Subcutaneous abdominal adipose tissue (tissue), 5 donors: ENCODE measurements at regions not wholly inside any gene's neighbourhood (a gene's known extent, or its start where the extent isn't known, plus 50 kb on each side); places are given as distances from the start of the nearest gene placed in this dataset.

Source experiments
- H3K27ac ChIP-seq: one replicate; pipeline ENCODE4 v1.7.0; 2013; ENCODE audit warnings: low read depth, mild to moderate bottlenecking, inconsistent platforms, low read length, moderate library complexity
- H3K27me3 ChIP-seq, 5 donors: one replicate each; pipeline ENCODE4 v1.7.0; 2013; ENCODE audit warnings: low read length in 5 of 5, inconsistent platforms in 1 of 5; ENCODE audit not compliant: control insufficient read depth in 5 of 5, insufficient read depth in 4 of 5
- H3K36me3 ChIP-seq, 5 donors: one replicate each; pipeline ENCODE4 v1.7.0; 2013; ENCODE audit warnings: low read length in 5 of 5; ENCODE audit not compliant: control insufficient read depth in 5 of 5, insufficient read depth in 5 of 5
- H3K4me1 ChIP-seq, 5 donors: one replicate each; pipeline ENCODE4 v1.7.0; 2013; ENCODE audit warnings: low read length in 5 of 5, mild to moderate bottlenecking in 3 of 5, moderate library complexity in 1 of 5; ENCODE audit not compliant: control insufficient read depth in 5 of 5, insufficient read depth in 5 of 5
- H3K4me3 ChIP-seq, 5 donors: one replicate each; pipeline ENCODE4 v1.7.0; 2013; ENCODE audit warnings: low read length in 5 of 5, low read depth in 1 of 5
- H3K9ac ChIP-seq, 5 donors: one replicate each; pipeline ENCODE4 v1.7.0; 2013; ENCODE audit warnings: low read length in 5 of 5, mild to moderate bottlenecking in 4 of 5, moderate library complexity in 3 of 5
- H3K9me3 ChIP-seq, 5 donors: one replicate each; pipeline ENCODE4 v1.7.0; 2013; ENCODE audit warnings: low read length in 5 of 5; ENCODE audit not compliant: control insufficient read depth in 5 of 5
- donor health status: healthy.
- donor health status: healthy.
- donor health status: healthy.
- donor health status: healthy.
- donor health status: healthy.

DNA sequence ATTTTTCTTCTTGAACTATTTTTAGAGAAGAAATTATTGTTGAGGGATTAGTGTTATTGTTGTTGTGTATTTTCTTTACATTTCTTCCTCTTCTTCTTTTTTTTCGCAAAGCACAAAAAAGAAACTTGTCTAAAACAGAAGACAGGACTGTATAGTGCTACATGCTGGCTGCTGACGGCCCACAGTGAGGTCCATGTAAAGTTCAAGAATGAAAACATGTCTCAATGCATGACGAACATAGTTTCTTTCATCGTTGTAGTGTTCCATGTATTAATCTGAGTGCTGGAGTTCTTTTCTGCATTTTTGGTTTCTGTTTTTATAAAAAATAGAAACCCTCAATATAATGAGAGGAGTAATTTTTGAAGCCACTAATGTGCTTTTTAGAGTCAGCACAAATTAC, 462.9 kb upstream of the MARCKS start:
- Histone ChIP-seq H3K9ac (no peak overlapping the region), H3K36me3 (no peaks in the 10 kb centered on the region), H3K27me3 (no peaks in the 10 kb centered on the region), H3K27ac (no peak overlapping the region), H3K4me3 (no peak overlapping the region), H3K9me3 (no peaks in the 10 kb centered on the region), H3K4me1 (peaks cover 0 to 8% (median 5%) of the 10 kb centered on the region in 5 donors)

DNA sequence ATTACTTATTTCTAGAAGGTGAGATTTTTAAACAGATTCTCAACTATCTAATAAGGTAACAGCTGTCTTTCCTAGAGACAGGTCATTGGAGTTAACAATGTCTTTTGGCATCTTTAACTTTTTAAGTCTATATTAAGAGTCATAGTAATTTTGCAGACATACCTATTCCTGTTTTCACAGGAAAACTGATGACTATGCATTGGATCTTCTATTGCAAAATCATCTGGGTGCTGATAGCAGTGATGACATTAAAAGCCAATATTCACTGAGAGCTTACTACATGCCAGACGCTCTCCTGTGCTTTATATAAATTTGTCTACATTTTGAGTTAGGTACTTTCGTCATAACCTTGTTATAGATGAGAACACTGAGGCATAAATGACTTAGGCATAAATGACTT, 462.4 kb upstream of the MARCKS start:
- Histone ChIP-seq H3K4me3 (no peak overlapping the region), H3K36me3 (no peaks in the 10 kb centered on the region), H3K9ac (no peak overlapping the region), H3K9me3 (no peaks in the 10 kb centered on the region), H3K27ac (no peak overlapping the region), H3K4me1 (peaks cover 0 to 8% (median 5%) of the 10 kb centered on the region in 5 donors), H3K27me3 (no peaks in the 10 kb centered on the region)

DNA sequence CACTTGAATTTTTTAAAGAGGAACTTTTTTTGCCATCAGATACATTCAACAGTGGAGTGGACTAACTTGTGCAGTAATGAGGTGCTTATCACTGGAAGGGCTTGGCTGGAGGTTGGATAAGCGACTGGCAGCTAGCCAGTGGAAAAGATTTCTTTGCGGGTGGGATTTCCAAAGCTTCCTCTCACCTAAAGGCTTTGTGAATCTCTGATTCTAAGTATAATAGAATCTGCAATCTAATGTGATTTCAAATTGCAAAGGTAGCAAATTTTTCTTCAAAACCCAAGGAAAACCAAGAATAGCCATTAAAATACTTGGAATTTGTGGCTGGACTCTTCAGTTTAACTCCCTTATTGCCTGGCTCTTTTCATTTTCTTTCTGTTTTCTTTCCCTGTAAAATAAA, 460.4 kb upstream of the MARCKS start:
- H3K4me3 ChIP-seq: no peak overlapping the region
- peaks cover 0 to 7% (median 2%) of the 10 kb centered on the region in 5 donors for H3K4me1 ChIP-seq

DNA sequence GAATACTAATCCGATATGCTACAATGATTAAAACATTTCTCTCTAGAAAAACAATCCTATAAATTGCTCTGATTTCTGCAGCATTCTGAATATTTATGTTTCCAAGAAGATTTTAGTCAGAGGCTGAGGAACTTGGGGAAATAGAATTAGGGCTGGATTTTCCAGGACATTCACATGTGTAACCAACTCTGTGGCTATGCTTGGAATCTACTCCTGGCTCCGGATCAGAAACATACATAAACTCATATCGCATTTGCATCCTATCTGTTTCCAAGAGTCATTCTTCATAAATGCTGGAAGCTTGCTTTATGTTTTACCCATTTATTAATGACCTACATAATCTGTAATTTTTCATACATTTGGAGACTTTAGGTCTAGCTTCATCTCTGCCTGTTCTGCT, 459.9 kb upstream of the MARCKS start:
- H3K27ac ChIP-seq: no peak overlapping the region
- no peaks in the 10 kb centered on the region for H3K9me3 ChIP-seq
- H3K9ac ChIP-seq: no peak overlapping the region
- H3K4me3 ChIP-seq: no peak overlapping the region
- no peaks in the 10 kb centered on the region for H3K27me3 ChIP-seq
- no peaks in the 10 kb centered on the region for H3K36me3 ChIP-seq
- peaks cover 0 to 7% (median 2%) of the 10 kb centered on the region in 5 donors for H3K4me1 ChIP-seq

More for the DNA sequence above, 460.4 kb upstream of the MARCKS start:
- no peak overlapping the region for H3K9ac ChIP-seq
- no peak overlapping the region for H3K27ac ChIP-seq
- no peaks in the 10 kb centered on the region for H3K27me3 ChIP-seq
- no peaks in the 10 kb centered on the region for H3K9me3 ChIP-seq
- no peaks in the 10 kb centered on the region for H3K36me3 ChIP-seq

DNA sequence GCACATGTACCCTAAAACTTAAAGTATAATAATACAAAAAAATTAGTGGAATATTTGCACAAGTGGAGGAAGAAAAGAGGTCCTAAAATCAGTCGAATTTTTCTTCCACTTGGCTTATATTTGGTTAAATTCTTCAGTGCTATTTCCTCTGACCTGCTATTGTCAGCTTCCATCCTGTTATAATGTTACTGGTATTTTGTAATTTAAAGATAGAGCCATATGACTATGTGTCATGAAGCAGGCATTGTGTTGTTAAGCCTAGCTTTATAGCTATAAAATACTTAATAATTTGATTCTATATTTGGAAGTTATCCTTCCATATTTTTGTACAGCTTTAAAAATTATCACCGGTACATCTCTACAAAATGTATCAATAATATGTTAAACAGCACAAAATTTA, 455.9 kb upstream of the MARCKS start:
- peaks cover 0 to 17% (median 9%) of the 10 kb centered on the region in 5 donors for H3K4me1 ChIP-seq
- no peak overlapping the region for H3K4me3 ChIP-seq
- H3K9me3 ChIP-seq: no peaks in the 10 kb centered on the region
- no peak overlapping the region for H3K27ac ChIP-seq
- H3K36me3 ChIP-seq: no peaks in the 10 kb centered on the region
- H3K9ac ChIP-seq: no peak overlapping the region
- H3K27me3 ChIP-seq: no peaks in the 10 kb centered on the region

DNA sequence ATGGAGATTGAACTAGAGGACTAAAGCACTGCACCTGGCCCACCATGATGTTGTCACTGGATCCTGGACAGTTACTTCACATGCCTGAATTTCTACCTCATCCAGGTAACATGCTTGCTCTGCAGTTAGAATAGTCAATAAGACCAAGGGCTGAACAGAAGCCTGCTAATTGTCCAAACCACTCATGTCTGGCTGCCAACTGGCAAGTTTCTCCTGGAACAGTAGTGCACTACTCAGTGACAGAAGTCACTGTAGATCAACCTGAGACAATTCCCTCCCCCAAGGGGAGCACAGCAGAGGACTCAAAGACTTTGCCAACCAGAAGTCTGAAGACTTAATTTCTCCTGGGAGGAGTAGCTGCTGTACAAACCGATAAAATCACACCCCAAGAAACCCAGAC, 454.6 kb upstream of the MARCKS start:
- Histone ChIP-seq H3K4me1 (peaks cover 0 to 17% (median 9%) of the 10 kb centered on the region in 5 donors), H3K9ac (no peak overlapping the region), H3K4me3 (no peak overlapping the region), H3K9me3 (no peaks in the 10 kb centered on the region), H3K27ac (no peak overlapping the region), H3K36me3 (no peaks in the 10 kb centered on the region), H3K27me3 (no peaks in the 10 kb centered on the region)

DNA sequence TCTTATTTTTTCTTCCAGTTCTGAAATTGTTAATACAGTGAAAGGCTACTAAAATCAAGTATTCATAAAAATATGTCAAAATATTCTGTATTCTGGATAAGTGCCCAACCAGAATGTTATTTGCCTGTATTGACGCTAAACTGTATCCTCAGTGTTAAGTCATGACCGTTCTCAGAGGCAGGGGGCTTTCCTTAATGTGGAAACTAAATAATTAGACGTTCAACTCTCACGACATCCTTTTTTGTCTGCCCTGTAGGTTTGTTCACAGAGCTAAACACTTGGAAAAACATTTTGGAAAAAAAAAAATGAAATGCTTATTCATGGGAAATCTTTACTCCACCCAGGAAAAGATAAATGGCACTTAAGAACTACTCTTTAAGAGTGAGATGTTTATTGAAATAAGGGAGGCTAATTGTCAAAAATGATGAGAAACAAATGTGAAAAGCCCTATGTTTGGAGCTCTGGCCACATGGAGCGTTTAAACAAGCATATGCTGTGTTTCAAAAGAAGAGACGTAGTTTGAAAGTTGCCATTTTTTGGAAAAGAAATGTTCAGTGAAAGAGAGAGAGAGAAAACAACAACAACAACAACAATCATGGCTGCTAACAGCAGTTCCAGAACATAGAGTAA, 453.1 kb upstream of the MARCKS start:
- Histone ChIP-seq H3K9ac (no peak overlapping the region), H3K36me3 (no peaks in the 10 kb centered on the region), H3K9me3 (no peaks in the 10 kb centered on the region), H3K27ac (no peak overlapping the region), H3K4me1 (peaks cover 0 to 17% (median 9%) of the 10 kb centered on the region in 5 donors), H3K27me3 (no peaks in the 10 kb centered on the region), H3K4me3 (no peak overlapping the region)

DNA sequence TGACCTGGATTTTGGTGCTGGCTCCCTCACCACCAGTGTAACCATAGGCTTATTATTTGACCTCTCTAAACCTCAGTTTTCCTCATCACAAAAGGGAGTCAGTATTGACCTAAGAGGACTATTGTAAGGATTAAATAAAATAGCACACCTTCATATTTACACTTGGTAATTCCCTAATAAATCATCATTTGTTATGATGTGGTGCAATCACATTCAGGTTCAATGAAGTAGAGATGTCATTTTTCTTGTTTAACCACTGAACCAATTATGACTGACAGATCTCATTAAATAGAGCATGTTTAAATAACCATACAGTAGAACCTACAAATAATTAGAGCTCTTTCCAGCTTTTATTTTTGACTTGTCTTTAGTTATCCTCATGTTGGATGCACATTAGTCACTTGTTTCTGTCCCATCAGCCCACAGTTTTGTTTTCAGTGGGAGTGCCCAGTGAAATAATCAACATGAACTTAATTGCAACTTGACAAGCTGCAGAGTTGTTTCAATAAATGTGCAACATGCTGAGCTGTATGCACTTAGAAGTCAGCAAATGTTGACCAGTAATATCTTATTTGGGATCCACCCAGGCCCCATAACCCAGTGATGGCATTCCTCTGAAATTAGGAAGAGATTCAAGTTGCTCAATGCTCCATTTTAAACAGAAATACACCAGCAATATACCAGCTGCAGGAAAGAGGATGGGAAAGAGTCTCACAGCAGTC, 451.7 kb upstream of the MARCKS start:
- H3K9ac ChIP-seq: no peak overlapping the region
- H3K9me3 ChIP-seq: no peaks in the 10 kb centered on the region
- H3K27ac ChIP-seq: no peak overlapping the region
- H3K4me1 ChIP-seq: peaks cover 0 to 17% (median 9%) of the 10 kb centered on the region in 5 donors
- no peak overlapping the region for H3K4me3 ChIP-seq
- no peaks in the 10 kb centered on the region for H3K27me3 ChIP-seq
- H3K36me3 ChIP-seq: no peaks in the 10 kb centered on the region

DNA sequence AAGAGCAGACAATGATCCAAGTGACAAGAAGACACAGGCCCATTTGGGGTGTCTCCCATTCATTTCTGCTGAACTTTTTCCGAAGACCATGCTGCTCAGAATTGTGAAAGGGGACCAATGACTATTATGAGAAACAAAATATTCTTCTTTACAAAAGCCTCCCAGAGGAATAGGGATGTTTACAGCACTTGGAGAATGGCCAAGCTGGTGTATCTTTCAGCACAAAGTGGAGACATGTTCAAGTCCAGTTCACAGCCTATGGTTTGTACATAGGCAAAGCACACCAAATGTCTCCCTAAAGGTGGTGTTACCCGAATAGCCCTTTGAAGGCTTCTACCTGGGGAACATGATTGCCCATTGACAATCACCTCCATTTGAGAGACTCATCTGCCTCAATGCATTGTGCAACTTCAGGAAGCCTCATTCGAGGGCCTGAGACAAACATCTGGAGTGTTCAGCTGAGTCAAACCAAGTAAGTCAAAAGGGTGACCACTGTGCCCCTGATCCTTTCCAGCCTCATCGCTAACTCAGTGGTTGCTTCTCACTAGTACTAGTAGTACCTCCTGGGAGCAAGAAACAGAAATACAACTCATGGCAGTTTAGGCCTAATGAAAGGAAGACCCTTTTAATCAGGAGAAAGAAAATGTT, 451.0 kb upstream of the MARCKS start:
- no peaks in the 10 kb centered on the region for H3K27me3 ChIP-seq
- no peaks in the 10 kb centered on the region for H3K36me3 ChIP-seq
- no peak overlapping the region for H3K4me3 ChIP-seq
- peaks cover 0 to 17% (median 9%) of the 10 kb centered on the region in 5 donors for H3K4me1 ChIP-seq
- H3K9me3 ChIP-seq: no peaks in the 10 kb centered on the region
- no peak overlapping the region for H3K9ac ChIP-seq
- H3K27ac ChIP-seq: no peak overlapping the region

DNA sequence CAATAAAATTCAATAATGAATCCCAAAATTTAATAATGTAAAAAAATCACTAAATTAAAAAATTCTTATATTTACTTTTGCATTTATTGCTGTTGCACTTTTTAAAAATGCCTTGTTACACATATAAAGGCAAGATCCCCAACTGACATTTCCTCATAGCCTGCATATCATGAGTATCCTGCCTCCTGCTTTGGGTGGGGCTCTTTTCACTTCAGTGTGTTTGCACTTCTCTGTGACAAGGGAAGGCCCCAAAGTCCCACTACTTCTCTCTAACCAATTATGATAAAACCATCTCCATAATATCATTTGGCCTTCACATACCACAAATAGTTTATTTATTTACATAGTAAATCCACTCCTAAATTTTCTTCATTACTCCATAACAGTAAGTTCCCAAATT, 446.1 kb upstream of the MARCKS start:
- H3K27ac ChIP-seq: no peak overlapping the region
- H3K9me3 ChIP-seq: no peaks in the 10 kb centered on the region
- H3K4me3 ChIP-seq: no peak overlapping the region
- no peaks in the 10 kb centered on the region for H3K36me3 ChIP-seq
- no peaks in the 10 kb centered on the region for H3K27me3 ChIP-seq
- H3K9ac ChIP-seq: no peak overlapping the region
- peaks cover 0 to 7% (median 2%) of the 10 kb centered on the region in 5 donors for H3K4me1 ChIP-seq
